A549 (cell line): ENCODE measurements at regions not wholly inside any gene's neighbourhood (a gene's known extent, or its start where the extent isn't known, plus 50 kb on each side); places are given as distances from the start of the nearest gene placed in this dataset.

Experiments
- ATAC-seq, 2 experiments: fragments of 200-7000 bp in 1 of 2; fragments of >200 bp in 1 of 2; cut with Nextera tagmentation in 1 of 2; cut with Tn5 transposase in 1 of 2; 3 replicates each; pipeline versions ENCODE4 v1.8.0 to v1.9.1; 2018 to 2020; ENCODE audit warnings: mild to moderate bottlenecking in 1 of 2, moderate library complexity in 1 of 2
- CTCF ChIA-PET: fragments of 300-600 bp; sonication (Branson Sonifier 250); formaldehyde crosslinking; extraction: SDS; loops from one replicate; lab custom pipeline; 2021; ENCODE audit warnings: antibody characterized with exemption, inconsistent platforms; lab: Yijun Ruan, JAX
- POLR2A ChIA-PET: fragments of 350-600 bp; formaldehyde crosslinking; extraction: SDS; loops from one replicate; lab custom pipeline; 2021; ENCODE audit warnings: antibody characterized with exemption, inconsistent platforms; lab: Yijun Ruan, JAX
- DNase-seq, 2 experiments: peaks; one replicate each; pipeline versions ENCODE4 v3.0.0 to v3.0.0-alpha.2; 2011 to 2016; ENCODE audit warnings: low read depth in 1 of 2, low spot score in 1 of 2
- FAIRE-seq: peaks from 2 replicates; lab custom pipeline; 2011; peaks lifted over from hg19 to GRCh38; lab: Jason Lieb, UNC
- H3K27ac ChIP-seq, 2 experiments: fragments of >200 bp; sonication (Bioruptor Twin); formaldehyde crosslinking; 3 replicates each; pipeline ENCODE4 v1.5.1; 2016 to 2017
- H3K4me1 ChIP-seq: fragments of >200 bp; sonication (Bioruptor Twin); formaldehyde crosslinking; 3 replicates; pipeline ENCODE4 v1.6.1; 2016
- H3K4me2 ChIP-seq: fragments of >200 bp; sonication (Bioruptor Twin); formaldehyde crosslinking; 3 replicates; pipeline ENCODE4 v1.6.1; 2016
- H3K4me3 ChIP-seq: fragments of >200 bp; sonication (Bioruptor Twin); formaldehyde crosslinking; 3 replicates; pipeline ENCODE4 v1.5.1; 2016
- H3K9me3 ChIP-seq: fragments of >200 bp; sonication (Bioruptor Twin); formaldehyde crosslinking; 3 replicates; pipeline ENCODE4 v1.6.1; 2016
- BHLHE40 ChIP-seq: IDR thresholded peaks from 2 replicates; pipeline ENCODE4 v1.6.1; 2012; ENCODE audit warnings: low read depth, low read length, inconsistent platforms
- CBX2 ChIP-seq: fragments of 200-600 bp; sonication (generic); IDR thresholded peaks from 2 replicates; pipeline ENCODE4 v1.6.1; 2016; ENCODE audit warnings: low read depth, mild to moderate bottlenecking, borderline replicate concordance
- CEBPB ChIP-seq, 2 experiments: fragments of >200 bp in 1 of 2; sonication (Bioruptor Twin) in 1 of 2; formaldehyde crosslinking in 1 of 2; IDR thresholded peaks; 2 replicates each; pipeline ENCODE4 v1.6.1; 2012 to 2016
- CHD4 ChIP-seq: fragments of 200-600 bp; sonication (generic); IDR thresholded peaks from 2 replicates; pipeline ENCODE4 v1.6.1; 2016; ENCODE audit warnings: antibody characterized with exemption, mild to moderate bottlenecking, borderline replicate concordance
- EHF ChIP-seq: fragments of 250-450 bp; sonication (Bioruptor Pico); IDR thresholded peaks from 2 replicates; pipeline ENCODE4 v1.5.0; 2020; ENCODE audit warnings: mild to moderate bottlenecking
- EHMT2 ChIP-seq: fragments of 200-600 bp; sonication (generic); IDR thresholded peaks from 2 replicates; pipeline ENCODE4 v1.6.1; 2016; ENCODE audit warnings: antibody characterized with exemption, low read depth, mild to moderate bottlenecking, moderate library complexity
- FOSB ChIP-seq: fragments of 250-450 bp; sonication (Bioruptor Pico); IDR thresholded peaks from 2 replicates; pipeline ENCODE4 v1.5.0; 2020; ENCODE audit warnings: mild to moderate bottlenecking, moderate library complexity
- HOXA7 ChIP-seq: fragments of 250-450 bp; sonication (Bioruptor Pico); IDR thresholded peaks from 2 replicates; pipeline ENCODE4 v1.5.0; 2020; ENCODE audit warnings: mild to moderate bottlenecking, moderate library complexity
- HOXB13 ChIP-seq: fragments of 250-450 bp; sonication (Bioruptor Pico); IDR thresholded peaks from 2 replicates; pipeline ENCODE4 v1.5.0; 2020; ENCODE audit warnings: low read depth, mild to moderate bottlenecking, moderate library complexity
- HOXB5 ChIP-seq: fragments of 250-450 bp; sonication (Bioruptor Pico); IDR thresholded peaks from 2 replicates; pipeline ENCODE4 v1.5.0; 2020; ENCODE audit warnings: mild to moderate bottlenecking, moderate library complexity
- KDM1A ChIP-seq: fragments of 200-600 bp; sonication (generic); IDR thresholded peaks from 2 replicates; pipeline ENCODE4 v1.6.1; 2016; ENCODE audit warnings: low read depth, mild to moderate bottlenecking
- NPAS2 ChIP-seq: fragments of 250-450 bp; sonication (Bioruptor Pico); IDR thresholded peaks from 2 replicates; pipeline ENCODE4 v1.8.0; 2022; ENCODE audit warnings: mild to moderate bottlenecking, moderate library complexity, borderline replicate concordance
- NR3C1 ChIP-seq: fragments of >200 bp; sonication (Bioruptor Twin); formaldehyde crosslinking; IDR thresholded peaks from 3 replicates; pipeline ENCODE4 v1.6.1; 2017
- POLR2A ChIP-seq: IDR thresholded peaks from 2 replicates; pipeline ENCODE4 v1.6.1; 2012; ENCODE audit warnings: mild to moderate bottlenecking, low read length
- POLR2AphosphoS2 ChIP-seq: conservative IDR thresholded peaks from 2 replicates; pipeline ENCODE4 v1.6.1; 2012; ENCODE audit warnings: low read length, improper control_type of control experiment, inconsistent platforms
- RARB ChIP-seq: fragments of 250-450 bp; sonication (Bioruptor Pico); IDR thresholded peaks from 2 replicates; pipeline ENCODE4 v1.8.0; 2021; ENCODE audit warnings: mild to moderate bottlenecking, moderate library complexity
- RNF2 ChIP-seq: fragments of 200-600 bp; sonication (generic); IDR thresholded peaks from 2 replicates; pipeline ENCODE4 v1.6.1; 2016; ENCODE audit warnings: low read depth, mild to moderate bottlenecking, antibody characterized with exemption, moderate library complexity, borderline replicate concordance
- SMC3 ChIP-seq: fragments of >200 bp; sonication (Bioruptor Twin); formaldehyde crosslinking; IDR thresholded peaks from 3 replicates; pipeline ENCODE4 v1.6.1; 2018; ENCODE audit warnings: inconsistent platforms
- TFCP2L1 ChIP-seq: fragments of 250-450 bp; sonication (Bioruptor Pico); IDR thresholded peaks from 2 replicates; pipeline ENCODE4 v1.5.0; 2021; ENCODE audit warnings: mild to moderate bottlenecking
- ZFP36 ChIP-seq: fragments of 450-650 bp; IDR thresholded peaks from 2 replicates; pipeline ENCODE4 v1.6.1; 2014; ENCODE audit warnings: borderline replicate concordance; ENCODE audit not compliant: partially characterized antibody
- ZNF302 ChIP-seq: fragments of 250-450 bp; sonication (Bioruptor Pico); IDR thresholded peaks from 2 replicates; pipeline ENCODE4 v1.9.0; 2021; ENCODE audit warnings: inconsistent platforms, mild to moderate bottlenecking, moderate library complexity
- WGBS: methylation state at CpG from one replicate; pipeline ENCODE4 v1.1.6; 2017; ENCODE audit errors: missing lambda C conversion rate; 5-methylcytosine and 5-hydroxymethylcytosine counted together
- TF ChIP-seq, protein P1 (sequence below): IDR thresholded peaks from 2 replicates; pipeline ENCODE4 v1.6.1; 2012; ENCODE audit warnings: low read depth, borderline replicate concordance
- TF ChIP-seq, protein P2 (sequence below): fragments of >200 bp; sonication (Bioruptor Twin); formaldehyde crosslinking; IDR thresholded peaks from 3 replicates; pipeline ENCODE4 v1.5.1; 2016
- TF ChIP-seq, protein P3 (sequence below): IDR thresholded peaks from 2 replicates; pipeline ENCODE4 v1.6.1; 2012

DNA sequence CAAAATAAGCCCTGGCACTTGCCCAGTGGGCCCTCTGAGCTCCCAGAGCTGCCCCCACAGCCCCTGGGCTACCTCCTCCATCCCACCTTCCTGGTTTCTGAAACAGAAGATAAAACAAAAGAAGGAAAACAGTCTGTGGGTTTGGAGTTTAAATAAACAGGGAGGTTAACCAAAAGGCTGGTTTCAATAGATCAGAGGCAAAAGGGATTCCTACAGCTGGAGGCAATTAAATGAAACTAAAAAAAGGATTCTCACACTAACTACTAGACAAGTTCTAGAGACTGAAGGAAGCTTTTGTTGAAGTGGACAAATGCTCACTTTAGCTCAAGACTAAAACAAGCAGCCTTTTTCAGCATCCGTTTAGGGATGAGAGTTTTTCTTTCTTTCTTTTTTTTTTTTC lies 569.8 kb downstream of the FGF9 start:
- FAIRE-seq (no peak), ATAC-seq (no peak), DNase-seq (no peak)
- Histone ChIP-seq H3K27ac (no peak overlapping the region), H3K4me1 (no peaks in the 10 kb centered on the region), H3K4me3 (no peak overlapping the region), H3K9me3 (no peaks in the 10 kb centered on the region), H3K4me2 (no peak overlapping the region)
- POLR2A ChIA-PET = no interaction called here
- 60% methylated on average over 1 of the region's 1 CpG for WGBS
- TF ChIP-seq RARB (CRISPR knock-in tag) = no peak
- TF ChIP-seq, protein P1, sequence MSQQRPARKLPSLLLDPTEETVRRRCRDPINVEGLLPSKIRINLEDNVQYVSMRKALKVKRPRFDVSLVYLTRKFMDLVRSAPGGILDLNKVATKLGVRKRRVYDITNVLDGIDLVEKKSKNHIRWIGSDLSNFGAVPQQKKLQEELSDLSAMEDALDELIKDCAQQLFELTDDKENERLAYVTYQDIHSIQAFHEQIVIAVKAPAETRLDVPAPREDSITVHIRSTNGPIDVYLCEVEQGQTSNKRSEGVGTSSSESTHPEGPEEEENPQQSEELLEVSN = no peak
- TF ChIP-seq NR3C1 = no peak
- no peak for TF ChIP-seq HOXB5 (CRISPR knock-in tag)
- no peak for TF ChIP-seq HOXB13 (CRISPR knock-in tag)
- TF ChIP-seq RNF2 = no peak
- TF ChIP-seq NPAS2 (CRISPR knock-in tag) = no peak
- TF ChIP-seq, protein P2, sequence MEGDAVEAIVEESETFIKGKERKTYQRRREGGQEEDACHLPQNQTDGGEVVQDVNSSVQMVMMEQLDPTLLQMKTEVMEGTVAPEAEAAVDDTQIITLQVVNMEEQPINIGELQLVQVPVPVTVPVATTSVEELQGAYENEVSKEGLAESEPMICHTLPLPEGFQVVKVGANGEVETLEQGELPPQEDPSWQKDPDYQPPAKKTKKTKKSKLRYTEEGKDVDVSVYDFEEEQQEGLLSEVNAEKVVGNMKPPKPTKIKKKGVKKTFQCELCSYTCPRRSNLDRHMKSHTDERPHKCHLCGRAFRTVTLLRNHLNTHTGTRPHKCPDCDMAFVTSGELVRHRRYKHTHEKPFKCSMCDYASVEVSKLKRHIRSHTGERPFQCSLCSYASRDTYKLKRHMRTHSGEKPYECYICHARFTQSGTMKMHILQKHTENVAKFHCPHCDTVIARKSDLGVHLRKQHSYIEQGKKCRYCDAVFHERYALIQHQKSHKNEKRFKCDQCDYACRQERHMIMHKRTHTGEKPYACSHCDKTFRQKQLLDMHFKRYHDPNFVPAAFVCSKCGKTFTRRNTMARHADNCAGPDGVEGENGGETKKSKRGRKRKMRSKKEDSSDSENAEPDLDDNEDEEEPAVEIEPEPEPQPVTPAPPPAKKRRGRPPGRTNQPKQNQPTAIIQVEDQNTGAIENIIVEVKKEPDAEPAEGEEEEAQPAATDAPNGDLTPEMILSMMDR = no peak
- no peak for TF ChIP-seq POLR2A
- CTCF ChIA-PET = no interaction called here

DNA sequence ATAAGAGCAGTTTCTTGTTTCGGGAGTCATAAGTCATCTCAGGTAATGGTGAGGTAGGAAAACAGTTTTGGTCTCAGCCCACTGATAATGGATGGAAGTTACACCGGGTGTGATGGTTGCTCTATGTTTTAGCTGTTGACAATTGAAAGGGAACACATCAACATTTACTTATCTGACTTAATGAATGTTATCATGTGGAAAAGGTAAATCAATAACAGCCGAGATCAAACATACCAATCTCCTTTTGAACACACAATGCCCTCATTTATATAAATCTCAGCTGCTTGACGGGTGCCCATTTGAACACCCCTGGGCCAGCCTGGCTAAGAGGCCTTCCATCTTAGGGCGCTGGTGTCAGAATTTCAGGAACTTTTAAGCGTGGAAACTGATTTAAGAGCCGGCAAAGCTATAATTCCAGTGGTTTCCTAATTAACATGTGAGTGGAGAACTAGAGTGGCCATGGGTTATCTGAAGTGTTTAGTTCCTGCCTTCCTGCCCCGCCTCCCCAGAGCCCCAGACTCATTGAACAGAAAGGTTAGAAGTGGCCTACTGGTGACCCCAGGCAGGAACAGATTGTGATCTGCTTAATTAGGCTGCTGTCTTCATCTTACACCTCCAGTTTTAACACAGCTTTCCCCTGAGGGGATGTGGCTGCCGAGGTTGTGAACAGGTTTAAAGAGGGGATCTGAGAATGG lies 572.7 kb downstream of the FGF9 start:
- ChIA-PET POLR2A (no interaction called here), CTCF (interaction anchor here (1.1 kb wide), 1 partner anchor 11 kb away, joined by 3 read pairs; no protein-coding TSS in a partner anchor)
- Histone ChIP-seq H3K4me3 (no peak overlapping the region), H3K4me2 (no peak overlapping the region), H3K9me3 (no peaks in the 10 kb centered on the region), H3K27ac (no peak overlapping the region), H3K4me1 (no peaks in the 10 kb centered on the region)
- DNase-seq = no peak
- WGBS = 26% methylated on average over 9 of the region's 9 CpGs
- ATAC-seq = no peak
- no peak for TF ChIP-seq CBX2
- TF ChIP-seq FOSB (CRISPR knock-in tag) = no peak
- no peak for TF ChIP-seq EHMT2
- TF ChIP-seq, protein P2 = no peak
- no peak for TF ChIP-seq CEBPB (IDR thresholded peaks at IDR 0.05)
- no peak for TF ChIP-seq CHD4
- no peak for TF ChIP-seq NR3C1
- no peak for TF ChIP-seq BHLHE40
- no peak for TF ChIP-seq ZFP36
- no peak for TF ChIP-seq POLR2AphosphoS2
- no peak for TF ChIP-seq KDM1A
- no peak for TF ChIP-seq HOXA7 (CRISPR knock-in tag)
- TF ChIP-seq, protein P3, sequence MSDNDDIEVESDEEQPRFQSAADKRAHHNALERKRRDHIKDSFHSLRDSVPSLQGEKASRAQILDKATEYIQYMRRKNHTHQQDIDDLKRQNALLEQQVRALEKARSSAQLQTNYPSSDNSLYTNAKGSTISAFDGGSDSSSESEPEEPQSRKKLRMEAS = no peak
- no peak for TF ChIP-seq SMC3
- no peak for TF ChIP-seq HOXB13 (CRISPR knock-in tag)
- no peak for TF ChIP-seq TFCP2L1 (CRISPR knock-in tag)
- TF ChIP-seq ZNF302 (CRISPR knock-in tag) = no peak
- TF ChIP-seq EHF = no peak
- FAIRE-seq = no peak
